Pancreas (tissue), 10 donors: ENCODE measurements at regions not wholly inside any gene's neighbourhood (a gene's known extent, or its start where the extent isn't known, plus 50 kb on each side); places are given as distances from the start of the nearest gene placed in this dataset.
"Not testable (repeated sequence)": the region's sequence is repeated elsewhere in the genome, so short reads cannot be mapped to it uniquely, and the experiment has no call there.

Experiments used
- ATAC-seq, 4 donors: fragments of 200-7000 bp; cut with Tn5 transposase; one replicate each; pipeline versions ENCODE4 v1.8.0 to v1.9.1; 2020; ENCODE audit warnings: mild to moderate bottlenecking in 4 of 4, moderate library complexity in 4 of 4
- DNase-seq, 6 donors: peaks; one replicate each; pipeline ENCODE4 v3.0.0-alpha.2; 2020
- FAIRE-seq: peaks from 2 replicates; lab custom pipeline; 2012; peaks lifted over from hg19 to GRCh38; lab: Jason Lieb, UNC
- H3K27ac ChIP-seq, 4 donors: fragments of 200-600 bp; sonication (generic); 1 replicate in 3 of 4; 2 replicates in 1 of 4; pipeline versions ENCODE4 v1.5.0 to v1.8.0; 2020
- H3K27me3 ChIP-seq, 4 donors: fragments of 200-600 bp; one replicate each; pipeline ENCODE4 v1.8.0; 2021
- H3K36me3 ChIP-seq, 3 donors: fragments of 200-600 bp; sonication (generic) in 1 of 3; one replicate each; pipeline versions ENCODE4 v1.5.0 to v1.8.0; 2020 to 2021
- H3K4me1 ChIP-seq, 3 donors: fragments of 200-600 bp; one replicate each; pipeline ENCODE4 v1.8.0; 2021
- H3K4me3 ChIP-seq, 4 donors: fragments of 200-600 bp; sonication (generic) in 2 of 4; one replicate each; pipeline versions ENCODE4 v1.5.0 to v1.8.0; 2020 to 2021
- H3K9me3 ChIP-seq, 4 donors: fragments of 200-600 bp; one replicate each; pipeline ENCODE4 v1.8.0; 2021
- CTCF ChIP-seq, 4 donors: fragments of 200-600 bp; sonication (generic) in 3 of 4; IDR thresholded peaks; one replicate each; pipeline versions ENCODE4 v1.5.0 to v1.8.0; 2021; ENCODE audit warnings: antibody characterized with exemption in 4 of 4
- WGBS, 2 donors: extraction: QIAGEN DNeasy Blood & Tissue Kit; methylation state at CpG; one replicate each; pipeline ENCODE4 v1.1.7; 2013; 5-methylcytosine and 5-hydroxymethylcytosine counted together
- intact Hi-C, 3 donors: fragments of 100-400 bp; cut with DNase I; formaldehyde crosslinking; loops; one replicate each; pipeline versions ENCODE4 v1.11.1 to v1.14.2; 2022
- donor health status: healthy with polysubstance abuse.
- donor health status: DM: no; HTN: no; CAD: no; lungs with moderate emphysema.
- donor health status: DM: no; HTN: no; CAD: no.
- donor health status: control.
- donor health status: control.
- donor health status: Bipolar disorder and iron deficiency.
- donor health status: DM: yes; HTN: yes; CAD: no.
- donor health status: DM: no; HTN: no; CAD: no.
- donor health status: DM: no; HTN: no; CAD: no.
- donor health status: DM: yes; HTN: yes; CAD: no.

- no peak for ATAC-seq
- intact Hi-C loops, result no loop called here
- H3K9me3 ChIP-seq, result no peaks in the 10 kb centered on the region
Measured at GRCh38 chr13:53110614-53111013, 82.0 kb downstream of the OLFM4 start.

GRCh38 chr13:53112522-53112921 is 83.9 kb downstream of the OLFM4 start:
- intact Hi-C loops, result no loop called here
- WGBS, 2 donors, result 95 to 98% methylated on average over 2 of the region's 2 CpGs
- Histone ChIP-seq H3K27ac (no peak overlapping the region), H3K9me3 (no peaks in the 10 kb centered on the region), H3K36me3 (no peaks in the 10 kb centered on the region), H3K4me3 (no peak overlapping the region), H3K4me1 (peaks cover 0 to 5% (median 0%) of the 10 kb centered on the region in 3 donors), H3K27me3 (no peaks in the 10 kb centered on the region)
- FAIRE-seq (no peak), DNase-seq (no peak), ATAC-seq (peak in 1 of 4 donors; percentile 9)
- TF ChIP-seq CTCF (IDR thresholded peaks at IDR 0.05), result no peak

More at GRCh38 chr13:53110614-53111013, 82.0 kb downstream of the OLFM4 start:
- 66 to 71% methylated on average over 4 of the region's 4 CpGs for WGBS, 2 donors
- no peak overlapping the region for H3K4me3 ChIP-seq
- no peak for TF ChIP-seq CTCF (IDR thresholded peaks at IDR 0.05)
- DNase-seq, result no peak
- peaks cover 0 to 5% (median 0%) of the 10 kb centered on the region in 3 donors for H3K4me1 ChIP-seq
- no peak for FAIRE-seq
- no peaks in the 10 kb centered on the region for H3K36me3 ChIP-seq
- H3K27ac ChIP-seq, result no peak overlapping the region
- H3K27me3 ChIP-seq, result no peaks in the 10 kb centered on the region

- H3K4me1 ChIP-seq, H3K4me3 ChIP-seq, FAIRE-seq, ATAC-seq, DNase-seq, H3K27me3 ChIP-seq, H3K36me3 ChIP-seq, intact Hi-C loops, H3K9me3 ChIP-seq, H3K27ac ChIP-seq: not testable (repeated sequence)
- 1 to 38% methylated on average over 1 of the region's 1 CpG for WGBS, 2 donors
Measured at GRCh38 chr13:53117048-53117447, 88.4 kb downstream of the OLFM4 start.

GRCh38 chr13:53121131-53121773 is 92.6 kb downstream of the OLFM4 start:
- DNase-seq, result no peak
- H3K4me3 ChIP-seq, result no peak overlapping the region
- no peak for FAIRE-seq
- 89 to 100% methylated on average over 1 of the region's 1 CpG for WGBS, 2 donors
- H3K36me3 ChIP-seq, result no peaks in the 10 kb centered on the region
- TF ChIP-seq CTCF (IDR thresholded peaks at IDR 0.05), result no peak
- no peaks in the 10 kb centered on the region for H3K9me3 ChIP-seq
- no peaks in the 10 kb centered on the region for H3K4me1 ChIP-seq
- intact Hi-C loops, result no loop called here
- no peak for ATAC-seq
- H3K27me3 ChIP-seq, result no peaks in the 10 kb centered on the region
- H3K27ac ChIP-seq, result no peak overlapping the region

GRCh38 chr13:53121919-53122318 is 93.3 kb downstream of the OLFM4 start:
- no peak for FAIRE-seq
- Histone ChIP-seq H3K9me3 (no peaks in the 10 kb centered on the region), H3K4me3 (no peak overlapping the region), H3K4me1 (no peaks in the 10 kb centered on the region), H3K27me3 (no peaks in the 10 kb centered on the region), H3K27ac (no peak overlapping the region), H3K36me3 (no peaks in the 10 kb centered on the region)
- WGBS, 2 donors, result 16 to 22% methylated on average over 2 of the region's 2 CpGs
- DNase-seq, result no peak
- no peak for ATAC-seq
- no peak for TF ChIP-seq CTCF (IDR thresholded peaks at IDR 0.05)
- intact Hi-C loops, result no loop called here
